ENCODE measurements at regions not wholly inside any gene's neighbourhood (a gene's known extent, or its start where the extent isn't known, plus 50 kb on each side); places are given as distances from the start of the nearest gene placed in this dataset.

DNA sequence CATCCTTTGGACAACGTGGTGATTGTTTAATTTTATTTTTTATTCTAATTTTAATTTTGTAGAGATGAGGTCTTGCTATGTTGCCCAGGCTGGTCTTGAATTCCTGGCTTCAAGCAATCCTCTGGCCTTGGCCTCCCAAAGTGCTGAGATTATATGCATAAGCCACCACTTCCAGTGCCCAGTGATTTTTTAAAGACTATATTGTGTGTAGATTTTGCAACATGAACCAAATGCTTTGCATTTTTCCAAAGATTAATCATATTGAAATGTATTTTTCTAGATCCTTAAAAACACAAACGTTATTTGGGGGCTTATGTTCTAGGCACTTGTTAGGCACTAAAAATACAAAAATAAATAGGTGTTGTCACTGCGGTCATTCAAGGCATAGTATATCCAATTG lies 117.6 kb upstream of the CCN2 start:
- TF ChIP-seq, protein P1, sequence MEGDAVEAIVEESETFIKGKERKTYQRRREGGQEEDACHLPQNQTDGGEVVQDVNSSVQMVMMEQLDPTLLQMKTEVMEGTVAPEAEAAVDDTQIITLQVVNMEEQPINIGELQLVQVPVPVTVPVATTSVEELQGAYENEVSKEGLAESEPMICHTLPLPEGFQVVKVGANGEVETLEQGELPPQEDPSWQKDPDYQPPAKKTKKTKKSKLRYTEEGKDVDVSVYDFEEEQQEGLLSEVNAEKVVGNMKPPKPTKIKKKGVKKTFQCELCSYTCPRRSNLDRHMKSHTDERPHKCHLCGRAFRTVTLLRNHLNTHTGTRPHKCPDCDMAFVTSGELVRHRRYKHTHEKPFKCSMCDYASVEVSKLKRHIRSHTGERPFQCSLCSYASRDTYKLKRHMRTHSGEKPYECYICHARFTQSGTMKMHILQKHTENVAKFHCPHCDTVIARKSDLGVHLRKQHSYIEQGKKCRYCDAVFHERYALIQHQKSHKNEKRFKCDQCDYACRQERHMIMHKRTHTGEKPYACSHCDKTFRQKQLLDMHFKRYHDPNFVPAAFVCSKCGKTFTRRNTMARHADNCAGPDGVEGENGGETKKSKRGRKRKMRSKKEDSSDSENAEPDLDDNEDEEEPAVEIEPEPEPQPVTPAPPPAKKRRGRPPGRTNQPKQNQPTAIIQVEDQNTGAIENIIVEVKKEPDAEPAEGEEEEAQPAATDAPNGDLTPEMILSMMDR (IDR thresholded peaks at IDR 0.05): no peak
- H3K9me3 ChIP-seq: no peaks in the 10 kb centered on the region
- no peaks in the 10 kb centered on the region for H3K36me3 ChIP-seq
- intact Hi-C loops (cut with DNase I; ENCODE audit: low total_unique reads): no loop called here
- H3K4me3 ChIP-seq: no peak overlapping the region
- DNase-seq: no peak
- H3K27ac ChIP-seq: no peak overlapping the region
- peaks cover 0 to 3% (median 0%) of the 10 kb centered on the region in 4 donors for H3K4me1 ChIP-seq
- no peaks in the 10 kb centered on the region for H3K27me3 ChIP-seq

- Histone ChIP-seq H3K9me3 (no peaks in the 10 kb centered on the region), H3K36me3 (no peaks in the 10 kb centered on the region), H3K4me3 (no peak overlapping the region), H3K4me1 (peaks cover 0 to 10% (median 0%) of the 10 kb centered on the region in 4 donors), H3K27ac (no peak overlapping the region), H3K27me3 (no peaks in the 10 kb centered on the region)
- TF ChIP-seq, protein P1 (IDR thresholded peaks at IDR 0.05): no peak
- no peak for DNase-seq
- intact Hi-C loops (cut with DNase I; ENCODE audit: low total_unique reads): no loop called here
These were observed 116.1 kb upstream of the CCN2 start for GRCh38 chr6:132067286-132067685.

DNA sequence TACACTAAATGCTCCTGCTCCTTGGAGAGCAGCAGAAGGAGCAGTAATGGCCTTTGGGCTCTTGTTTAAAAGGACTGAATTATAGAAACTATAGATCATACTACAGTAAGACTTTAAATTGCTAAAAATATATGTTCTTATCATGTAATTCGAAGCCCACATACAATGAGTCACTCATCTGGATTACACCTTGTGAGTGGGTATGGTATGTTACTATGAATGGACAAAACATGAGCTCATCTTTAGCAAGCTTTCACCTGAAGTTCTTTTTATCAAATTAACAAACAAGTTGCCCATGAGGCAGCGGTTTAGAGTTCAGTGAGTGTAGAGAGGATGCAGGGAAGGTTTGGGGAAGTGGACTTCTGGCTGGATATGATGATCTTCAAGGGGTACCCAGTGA lies 114.4 kb upstream of the CCN2 start:
- TF ChIP-seq, protein P1 (IDR thresholded peaks at IDR 0.05): no peak
- no peaks in the 10 kb centered on the region for H3K27me3 ChIP-seq
- intact Hi-C loops (cut with DNase I; ENCODE audit: low total_unique reads): no loop called here
- no peak overlapping the region for H3K27ac ChIP-seq
- H3K4me3 ChIP-seq: no peak overlapping the region
- no peak for DNase-seq
- H3K9me3 ChIP-seq: no peaks in the 10 kb centered on the region
- no peaks in the 10 kb centered on the region for H3K36me3 ChIP-seq
- peaks cover 0 to 15% (median 2%) of the 10 kb centered on the region in 4 donors for H3K4me1 ChIP-seq

DNA sequence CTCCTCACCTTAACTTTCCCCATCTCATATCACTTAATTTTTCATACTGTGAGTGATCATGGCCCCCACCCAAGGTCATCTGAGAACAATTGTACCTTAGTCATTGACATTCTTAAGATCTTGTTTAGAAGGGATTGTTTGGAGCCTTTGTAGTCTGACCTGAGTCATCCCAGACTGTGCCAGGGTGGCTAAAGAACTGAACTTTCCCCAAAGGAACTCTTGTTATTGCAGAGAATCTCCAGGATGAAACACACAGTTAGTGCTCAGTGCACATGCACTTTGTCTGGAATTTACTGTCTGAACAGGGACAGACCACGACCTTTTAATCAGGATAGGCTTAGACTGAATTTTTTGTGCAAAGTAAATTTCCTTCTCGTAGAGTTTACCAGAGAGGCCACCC lies 112.6 kb upstream of the CCN2 start:
- Histone ChIP-seq H3K36me3 (no peaks in the 10 kb centered on the region), H3K4me1 (peaks cover 0 to 15% (median 2%) of the 10 kb centered on the region in 4 donors), H3K27me3 (no peaks in the 10 kb centered on the region), H3K9me3 (no peaks in the 10 kb centered on the region), H3K27ac (no peak overlapping the region), H3K4me3 (no peak overlapping the region)
- TF ChIP-seq, protein P1 (IDR thresholded peaks at IDR 0.05): no peak
- DNase-seq: peak in 1 of 2 donors; percentile 22
- intact Hi-C loops (cut with DNase I; ENCODE audit: low total_unique reads): no loop called here

GRCh38 chr6:132063204-132063603 lies 112.0 kb upstream of the CCN2 start:
- TF ChIP-seq, protein P1 (IDR thresholded peaks at IDR 0.05): no peak
- DNase-seq: no peak

GRCh38 chr6:132062626-132063025 lies 111.5 kb upstream of the CCN2 start:
- Histone ChIP-seq H3K4me3 (no peak overlapping the region), H3K4me1 (peaks cover 0 to 15% (median 2%) of the 10 kb centered on the region in 4 donors), H3K27ac (no peak overlapping the region), H3K9me3 (no peaks in the 10 kb centered on the region), H3K27me3 (no peaks in the 10 kb centered on the region), H3K36me3 (no peaks in the 10 kb centered on the region)
- TF ChIP-seq, protein P1 (IDR thresholded peaks at IDR 0.05): no peak
- no peak for DNase-seq
- intact Hi-C loops (cut with DNase I; ENCODE audit: low total_unique reads): no loop called here

More at GRCh38 chr6:132063204-132063603, 112.0 kb upstream of the CCN2 start:
- Histone ChIP-seq H3K36me3 (no peaks in the 10 kb centered on the region), H3K27me3 (no peaks in the 10 kb centered on the region), H3K4me1 (peaks cover 0 to 15% (median 2%) of the 10 kb centered on the region in 4 donors), H3K4me3 (no peak overlapping the region), H3K27ac (no peak overlapping the region), H3K9me3 (no peaks in the 10 kb centered on the region)
- intact Hi-C loops (cut with DNase I; ENCODE audit: low total_unique reads): no loop called here

Data from tibial artery (tissue), 4 donors.